OCI-LY7 (cell line): ENCODE measurements at regions not wholly inside any gene's neighbourhood (a gene's known extent, or its start where the extent isn't known, plus 50 kb on each side); places are given as distances from the start of the nearest gene placed in this dataset.

Experiments used
- BruUV-seq: library from RNA; stranded (reverse); fragments of 400-500 nt; replicated peaks from 2 replicates; lab custom pipeline; 2021; lab: Mats Ljungman, UMichigan
- CTCF ChIA-PET: fragments of 300-600 bp; sonication (Branson Sonifier 250); formaldehyde crosslinking; loops from one replicate; lab custom pipeline; 2022; ENCODE audit warnings: antibody characterized with exemption; ENCODE audit not compliant: unreplicated experiment; lab: Charles Lee
- POLR2A ChIA-PET: fragments of 300-600 bp; sonication (Branson Sonifier 250); formaldehyde crosslinking; loops from one replicate; lab custom pipeline; 2022; ENCODE audit warnings: antibody characterized with exemption; lab: Charles Lee
- DNase-seq: peaks from one replicate; pipeline ENCODE4 v3.0.0-alpha.2; 2015; ENCODE audit warnings: low spot score
- H2AFZ ChIP-seq: fragments of 200-600 bp; sonication (generic), shearing (Covaris generic); 2 replicates; pipeline ENCODE4 v1.6.1; 2014; ENCODE audit warnings: mild to moderate bottlenecking, antibody characterized with exemption, low read length, moderate library complexity
- H3K27ac ChIP-seq: fragments of 200-600 bp; sonication (generic); 2 replicates; pipeline ENCODE4 v1.5.1; 2014; ENCODE audit warnings: mixed run types, low read depth, mild to moderate bottlenecking, moderate library complexity, low read length, inconsistent platforms; ENCODE audit not compliant: poor library complexity, severe bottlenecking
- H3K36me3 ChIP-seq: fragments of 200-600 bp; sonication (generic); 2 replicates; pipeline ENCODE4 v1.6.1; 2014; ENCODE audit warnings: mild to moderate bottlenecking, antibody characterized with exemption, low read length, moderate library complexity, mixed read lengths; ENCODE audit not compliant: insufficient read depth
- H3K4me1 ChIP-seq: fragments of 200-600 bp; sonication (generic); 2 replicates; pipeline ENCODE4 v1.5.1; 2014; ENCODE audit warnings: mild to moderate bottlenecking, low read length; ENCODE audit not compliant: insufficient read depth, poor library complexity, severe bottlenecking
- H3K4me2 ChIP-seq: fragments of 200-600 bp; sonication (generic); 2 replicates; pipeline ENCODE4 v1.6.1; 2014; ENCODE audit warnings: mild to moderate bottlenecking, low read length
- H3K4me3 ChIP-seq: fragments of 200-600 bp; sonication (generic); 2 replicates; pipeline ENCODE4 v1.5.1; 2014; ENCODE audit warnings: mild to moderate bottlenecking, low read depth, low read length; ENCODE audit not compliant: poor library complexity, severe bottlenecking
- H3K79me2 ChIP-seq: fragments of 200-600 bp; sonication (generic); 2 replicates; pipeline ENCODE4 v1.6.1; 2016; ENCODE audit warnings: low read depth, mild to moderate bottlenecking, low read length, moderate library complexity, mixed read lengths; ENCODE audit not compliant: insufficient read depth
- H3K9me2 ChIP-seq: fragments of 200-600 bp; sonication (generic); 2 replicates; pipeline ENCODE4 v1.6.1; 2016; ENCODE audit warnings: mild to moderate bottlenecking, low read length, mixed read lengths; ENCODE audit not compliant: insufficient read depth
- H3K9me3 ChIP-seq: fragments of 200-600 bp; sonication (generic); 2 replicates; pipeline ENCODE4 v1.6.1; 2014; ENCODE audit warnings: mild to moderate bottlenecking, mixed run types, low read length, mixed read lengths
- H4K20me1 ChIP-seq: fragments of 200-600 bp; sonication (generic); 2 replicates; pipeline ENCODE4 v1.6.1; 2014; ENCODE audit warnings: mild to moderate bottlenecking, antibody characterized with exemption, low read length, moderate library complexity, mixed read lengths; ENCODE audit not compliant: insufficient read depth
- CTCF ChIP-seq: fragments of 200-600 bp; sonication (generic); conservative IDR thresholded peaks from 2 replicates; pipeline ENCODE4 v1.5.1; 2014; ENCODE audit warnings: mild to moderate bottlenecking, antibody characterized with exemption, low read length, moderate library complexity, mixed read lengths
- EZH2phosphoT487 ChIP-seq: fragments of 200-600 bp; sonication (generic); IDR thresholded peaks from 2 replicates; pipeline ENCODE4 v1.6.1; 2018; ENCODE audit warnings: low read depth, borderline replicate concordance, mild to moderate bottlenecking, mixed run types, antibody characterized with exemption, low read length, moderate library complexity, mixed read lengths
- intact Hi-C: fragments of 100-400 bp; cut with micrococcal nuclease; formaldehyde crosslinking; loops from one replicate; pipeline ENCODE4 v1.10.0; 2022; ENCODE audit not compliant: unreplicated experiment

- Histone ChIP-seq H3K4me2 (no peak overlapping the region), H3K79me2 (no peaks in the 10 kb centered on the region), H2AFZ (no peak overlapping the region), H3K27ac (no peak overlapping the region), H4K20me1 (no peaks in the 10 kb centered on the region), H3K9me2 (no peaks in the 10 kb centered on the region), H3K4me1 (no peaks in the 10 kb centered on the region), H3K4me3 (no peak overlapping the region), H3K9me3 (no peaks in the 10 kb centered on the region), H3K36me3 (no peaks in the 10 kb centered on the region)
- BruUV-seq = no TSS peak
- CTCF ChIA-PET = no interaction called here
- intact Hi-C loops = no loop called here
- POLR2A ChIA-PET = no interaction called here
- no peak for TF ChIP-seq EZH2phosphoT487
- TF ChIP-seq CTCF = no peak
- DNase-seq = no peak
These were observed 386.2 kb downstream of the HHIPL2 start for GRCh38 chr1:222161676-222162075.

GRCh38 chr1:222157612-222158011 is 390.3 kb downstream of the HHIPL2 start:
- CTCF ChIA-PET = no interaction called here
- TF ChIP-seq EZH2phosphoT487 (no peak), CTCF (no peak)
- no TSS peak for BruUV-seq

GRCh38 chr1:222140206-222140605 is 398.3 kb upstream of the DUSP10 start:
- H3K9me3 ChIP-seq = no peaks in the 10 kb centered on the region
- no peak overlapping the region for H2AFZ ChIP-seq
- no peak overlapping the region for H3K4me3 ChIP-seq
- no peaks in the 10 kb centered on the region for H3K9me2 ChIP-seq
- DNase-seq = no peak
- POLR2A ChIA-PET = no interaction called here
- CTCF ChIA-PET = no interaction called here
- no peaks in the 10 kb centered on the region for H4K20me1 ChIP-seq
- H3K4me2 ChIP-seq = no peak overlapping the region
- TF ChIP-seq EZH2phosphoT487 (no peak), CTCF (no peak)
- no peaks in the 10 kb centered on the region for H3K36me3 ChIP-seq
- BruUV-seq = no TSS peak
- no peaks in the 10 kb centered on the region for H3K4me1 ChIP-seq
- H3K79me2 ChIP-seq = no peaks in the 10 kb centered on the region
- no peak overlapping the region for H3K27ac ChIP-seq
- intact Hi-C loops = no loop called here

More at GRCh38 chr1:222157612-222158011, 390.3 kb downstream of the HHIPL2 start:
- Histone ChIP-seq H3K79me2 (no peaks in the 10 kb centered on the region), H3K9me2 (no peaks in the 10 kb centered on the region), H3K4me2 (no peak overlapping the region), H3K36me3 (no peaks in the 10 kb centered on the region), H3K27ac (no peak overlapping the region), H4K20me1 (no peaks in the 10 kb centered on the region), H2AFZ (no peak overlapping the region), H3K4me1 (no peaks in the 10 kb centered on the region), H3K9me3 (no peaks in the 10 kb centered on the region), H3K4me3 (no peak overlapping the region)
- intact Hi-C loops = no loop called here
- no peak for DNase-seq
- POLR2A ChIA-PET = no interaction called here
